HepG2 (cell line): ENCODE measurements at regions not wholly inside any gene's neighbourhood (a gene's known extent, or its start where the extent isn't known, plus 50 kb on each side); places are given as distances from the start of the nearest gene placed in this dataset.
A peak's percentile ranks its signal among the peaks of the same experiment; 100 is the strongest.

Experiments used
- FOXJ3 ChIP-seq: sonication (generic); formaldehyde crosslinking; IDR thresholded peaks from 2 replicates; pipeline ENCODE4 v1.4.0; 2020; ENCODE audit warnings: missing genetic modification reagents, mild to moderate bottlenecking, borderline replicate concordance
- GATAD1 ChIP-seq: IDR thresholded peaks from 2 replicates; pipeline ENCODE4 v1.6.1; 2016; ENCODE audit warnings: missing genetic modification reagents, missing compliant biosample characterization
- NFE2 ChIP-seq: sonication (generic); formaldehyde crosslinking; IDR thresholded peaks from 2 replicates; pipeline ENCODE4 v1.4.0; 2020; ENCODE audit warnings: missing genetic modification reagents
- PHF5A ChIP-seq: IDR thresholded peaks from one replicate; pipeline ENCODE4 v1.6.1; 2018; ENCODE audit warnings: low read depth, missing genetic modification reagents; ENCODE audit not compliant: unreplicated experiment
- PRPF4 ChIP-seq: fragments of 200-400 bp; formaldehyde crosslinking; IDR thresholded peaks from 2 replicates; pipeline ENCODE4 v1.6.1; 2016; ENCODE audit warnings: low read length, low read depth; ENCODE audit not compliant: poor library complexity, severe bottlenecking
- RAD21 ChIP-seq: fragments of 450-650 bp; formaldehyde crosslinking; IDR thresholded peaks from 2 replicates; pipeline ENCODE4 v1.5.0; 2020; ENCODE audit warnings: mild to moderate bottlenecking
- SAP130 ChIP-seq: IDR thresholded peaks from 2 replicates; pipeline ENCODE4 v1.6.1; 2016; ENCODE audit warnings: low read depth
- SATB2 ChIP-seq: sonication (generic); formaldehyde crosslinking; IDR thresholded peaks from 2 replicates; pipeline ENCODE4 v1.5.0; 2020; ENCODE audit warnings: missing genetic modification reagents
- SIX1 ChIP-seq: sonication (generic); formaldehyde crosslinking; IDR thresholded peaks from 2 replicates; pipeline ENCODE4 v1.4.0; 2020; ENCODE audit warnings: missing genetic modification reagents, borderline replicate concordance
- SP5 ChIP-seq: IDR thresholded peaks from 2 replicates; pipeline ENCODE4 v1.6.1; 2016; ENCODE audit warnings: low read depth, borderline replicate concordance
- YEATS2 ChIP-seq: sonication (generic); formaldehyde crosslinking; IDR thresholded peaks from 2 replicates; pipeline ENCODE4 v1.4.0; 2020; ENCODE audit warnings: missing genetic modification reagents, borderline replicate concordance
- ZNF547 ChIP-seq: sonication (generic); formaldehyde crosslinking; IDR thresholded peaks from 2 replicates; pipeline ENCODE4 v1.5.1; 2020; ENCODE audit warnings: mild to moderate bottlenecking, missing genetic modification reagents
- ZNF749 ChIP-seq: sonication (generic); formaldehyde crosslinking; IDR thresholded peaks from 2 replicates; pipeline ENCODE4 v1.8.0; 2022; ENCODE audit warnings: mild to moderate bottlenecking, missing genetic modification reagents, moderate library complexity, borderline replicate concordance
- TF ChIP-seq, protein P1 (sequence below): sonication (generic); formaldehyde crosslinking; IDR thresholded peaks from 2 replicates; pipeline ENCODE4 v1.9.0; 2021; ENCODE audit warnings: missing genetic modification reagents, borderline replicate concordance
- TF ChIP-seq, protein P2 (sequence below): sonication (generic); formaldehyde crosslinking; conservative IDR thresholded peaks from 2 replicates; pipeline ENCODE4 v1.5.0; 2020; ENCODE audit warnings: missing genetic modification reagents
- TF ChIP-seq, protein P3 (sequence below): sonication (generic); formaldehyde crosslinking; IDR thresholded peaks from 2 replicates; pipeline ENCODE4 v1.4.0; 2020; ENCODE audit warnings: missing genetic modification reagents, borderline replicate concordance
- TF ChIP-seq, protein P4 (sequence below): sonication (generic); formaldehyde crosslinking; IDR thresholded peaks from 2 replicates; pipeline ENCODE4 v1.5.0; 2020; ENCODE audit warnings: mild to moderate bottlenecking, missing genetic modification reagents, borderline replicate concordance

DNA sequence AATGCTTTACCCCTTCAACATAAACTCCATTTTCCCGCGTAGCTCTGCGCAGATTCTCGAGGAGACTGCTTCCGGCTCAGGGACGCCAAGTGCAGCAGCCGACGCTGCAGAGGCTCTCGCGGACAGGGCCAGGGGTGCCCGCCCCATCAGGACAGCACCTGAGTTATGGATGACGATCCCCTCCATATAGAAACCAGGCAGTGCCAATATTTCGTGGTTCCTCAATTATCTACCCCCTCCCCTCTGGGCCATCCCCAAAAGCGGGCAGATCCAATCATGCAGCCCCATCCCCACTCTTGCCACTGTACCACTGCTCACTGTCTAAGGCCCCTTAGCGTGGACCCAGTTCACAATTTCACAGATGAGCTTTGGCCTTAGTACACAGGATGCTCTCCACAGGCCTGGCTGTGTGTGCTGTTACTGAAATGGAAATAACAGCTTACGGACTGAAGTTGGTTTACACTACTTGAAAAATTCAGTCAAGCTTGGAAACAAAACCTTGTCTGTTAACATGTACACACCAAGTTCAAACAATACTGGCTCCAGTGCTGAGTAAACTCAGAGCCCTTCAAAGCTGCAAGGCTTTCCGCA, 74.5 kb downstream of the DACT2 start (continued):
- TF ChIP-seq PRPF4 (no peak), YEATS2 (CRISPR knock-in tag) (peak; percentile 37; the same call in 1 of the 2 replicates), SAP130 (CRISPR knock-in tag) (peak; percentile 82), SIX1 (CRISPR knock-in tag) (peak; percentile 72; the same call in 1 of the 2 replicates), NFE2 (CRISPR knock-in tag) (no peak), GATAD1 (peak; percentile 62; the same call in 1 of the 2 replicates), RAD21 (CRISPR knock-in tag) (0 out of 2 replicates have a peak, but pooled peaks have one; percentile 18), FOXJ3 (peak; percentile 86), SP5 (CRISPR knock-in tag) (peak; percentile 59; the same call in 1 of the 2 replicates), ZNF749 (CRISPR knock-in tag) (no peak), SATB2 (CRISPR knock-in tag) (no peak), PHF5A (CRISPR knock-in tag) (peak; percentile 47), ZNF547 (CRISPR knock-in tag) (no peak)
- TF ChIP-seq, protein P1, sequence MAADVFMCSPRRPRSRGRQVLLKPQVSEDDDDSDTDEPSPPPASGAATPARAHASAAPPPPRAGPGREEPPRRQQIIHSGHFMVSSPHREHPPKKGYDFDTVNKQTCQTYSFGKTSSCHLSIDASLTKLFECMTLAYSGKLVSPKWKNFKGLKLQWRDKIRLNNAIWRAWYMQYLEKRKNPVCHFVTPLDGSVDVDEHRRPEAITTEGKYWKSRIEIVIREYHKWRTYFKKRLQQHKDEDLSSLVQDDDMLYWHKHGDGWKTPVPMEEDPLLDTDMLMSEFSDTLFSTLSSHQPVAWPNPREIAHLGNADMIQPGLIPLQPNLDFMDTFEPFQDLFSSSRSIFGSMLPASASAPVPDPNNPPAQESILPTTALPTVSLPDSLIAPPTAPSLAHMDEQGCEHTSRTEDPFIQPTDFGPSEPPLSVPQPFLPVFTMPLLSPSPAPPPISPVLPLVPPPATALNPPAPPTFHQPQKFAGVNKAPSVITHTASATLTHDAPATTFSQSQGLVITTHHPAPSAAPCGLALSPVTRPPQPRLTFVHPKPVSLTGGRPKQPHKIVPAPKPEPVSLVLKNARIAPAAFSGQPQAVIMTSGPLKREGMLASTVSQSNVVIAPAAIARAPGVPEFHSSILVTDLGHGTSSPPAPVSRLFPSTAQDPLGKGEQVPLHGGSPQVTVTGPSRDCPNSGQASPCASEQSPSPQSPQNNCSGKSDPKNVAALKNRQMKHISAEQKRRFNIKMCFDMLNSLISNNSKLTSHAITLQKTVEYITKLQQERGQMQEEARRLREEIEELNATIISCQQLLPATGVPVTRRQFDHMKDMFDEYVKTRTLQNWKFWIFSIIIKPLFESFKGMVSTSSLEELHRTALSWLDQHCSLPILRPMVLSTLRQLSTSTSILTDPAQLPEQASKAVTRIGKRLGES (CRISPR knock-in tag) = no peak
- TF ChIP-seq, protein P2, sequence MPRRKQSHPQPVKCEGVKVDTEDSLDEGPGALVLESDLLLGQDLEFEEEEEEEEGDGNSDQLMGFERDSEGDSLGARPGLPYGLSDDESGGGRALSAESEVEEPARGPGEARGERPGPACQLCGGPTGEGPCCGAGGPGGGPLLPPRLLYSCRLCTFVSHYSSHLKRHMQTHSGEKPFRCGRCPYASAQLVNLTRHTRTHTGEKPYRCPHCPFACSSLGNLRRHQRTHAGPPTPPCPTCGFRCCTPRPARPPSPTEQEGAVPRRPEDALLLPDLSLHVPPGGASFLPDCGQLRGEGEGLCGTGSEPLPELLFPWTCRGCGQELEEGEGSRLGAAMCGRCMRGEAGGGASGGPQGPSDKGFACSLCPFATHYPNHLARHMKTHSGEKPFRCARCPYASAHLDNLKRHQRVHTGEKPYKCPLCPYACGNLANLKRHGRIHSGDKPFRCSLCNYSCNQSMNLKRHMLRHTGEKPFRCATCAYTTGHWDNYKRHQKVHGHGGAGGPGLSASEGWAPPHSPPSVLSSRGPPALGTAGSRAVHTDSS (CRISPR knock-in tag) = 0 out of 2 replicates have a peak, but pooled peaks have one; percentile 71
- TF ChIP-seq, protein P3, sequence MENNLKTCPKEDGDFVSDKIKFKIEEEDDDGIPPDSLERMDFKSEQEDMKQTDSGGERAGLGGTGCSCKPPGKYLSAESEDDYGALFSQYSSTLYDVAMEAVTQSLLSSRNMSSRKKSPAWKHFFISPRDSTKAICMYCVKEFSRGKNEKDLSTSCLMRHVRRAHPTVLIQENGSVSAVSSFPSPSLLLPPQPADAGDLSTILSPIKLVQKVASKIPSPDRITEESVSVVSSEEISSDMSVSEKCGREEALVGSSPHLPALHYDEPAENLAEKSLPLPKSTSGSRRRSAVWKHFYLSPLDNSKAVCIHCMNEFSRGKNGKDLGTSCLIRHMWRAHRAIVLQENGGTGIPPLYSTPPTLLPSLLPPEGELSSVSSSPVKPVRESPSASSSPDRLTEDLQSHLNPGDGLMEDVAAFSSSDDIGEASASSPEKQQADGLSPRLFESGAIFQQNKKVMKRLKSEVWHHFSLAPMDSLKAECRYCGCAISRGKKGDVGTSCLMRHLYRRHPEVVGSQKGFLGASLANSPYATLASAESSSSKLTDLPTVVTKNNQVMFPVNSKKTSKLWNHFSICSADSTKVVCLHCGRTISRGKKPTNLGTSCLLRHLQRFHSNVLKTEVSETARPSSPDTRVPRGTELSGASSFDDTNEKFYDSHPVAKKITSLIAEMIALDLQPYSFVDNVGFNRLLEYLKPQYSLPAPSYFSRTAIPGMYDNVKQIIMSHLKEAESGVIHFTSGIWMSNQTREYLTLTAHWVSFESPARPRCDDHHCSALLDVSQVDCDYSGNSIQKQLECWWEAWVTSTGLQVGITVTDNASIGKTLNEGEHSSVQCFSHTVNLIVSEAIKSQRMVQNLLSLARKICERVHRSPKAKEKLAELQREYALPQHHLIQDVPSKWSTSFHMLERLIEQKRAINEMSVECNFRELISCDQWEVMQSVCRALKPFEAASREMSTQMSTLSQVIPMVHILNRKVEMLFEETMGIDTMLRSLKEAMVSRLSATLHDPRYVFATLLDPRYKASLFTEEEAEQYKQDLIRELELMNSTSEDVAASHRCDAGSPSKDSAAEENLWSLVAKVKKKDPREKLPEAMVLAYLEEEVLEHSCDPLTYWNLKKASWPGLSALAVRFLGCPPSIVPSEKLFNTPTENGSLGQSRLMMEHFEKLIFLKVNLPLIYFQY (CRISPR knock-in tag) = peak; percentile 26; the same call in 1 of the 2 replicates
- TF ChIP-seq, protein P4, sequence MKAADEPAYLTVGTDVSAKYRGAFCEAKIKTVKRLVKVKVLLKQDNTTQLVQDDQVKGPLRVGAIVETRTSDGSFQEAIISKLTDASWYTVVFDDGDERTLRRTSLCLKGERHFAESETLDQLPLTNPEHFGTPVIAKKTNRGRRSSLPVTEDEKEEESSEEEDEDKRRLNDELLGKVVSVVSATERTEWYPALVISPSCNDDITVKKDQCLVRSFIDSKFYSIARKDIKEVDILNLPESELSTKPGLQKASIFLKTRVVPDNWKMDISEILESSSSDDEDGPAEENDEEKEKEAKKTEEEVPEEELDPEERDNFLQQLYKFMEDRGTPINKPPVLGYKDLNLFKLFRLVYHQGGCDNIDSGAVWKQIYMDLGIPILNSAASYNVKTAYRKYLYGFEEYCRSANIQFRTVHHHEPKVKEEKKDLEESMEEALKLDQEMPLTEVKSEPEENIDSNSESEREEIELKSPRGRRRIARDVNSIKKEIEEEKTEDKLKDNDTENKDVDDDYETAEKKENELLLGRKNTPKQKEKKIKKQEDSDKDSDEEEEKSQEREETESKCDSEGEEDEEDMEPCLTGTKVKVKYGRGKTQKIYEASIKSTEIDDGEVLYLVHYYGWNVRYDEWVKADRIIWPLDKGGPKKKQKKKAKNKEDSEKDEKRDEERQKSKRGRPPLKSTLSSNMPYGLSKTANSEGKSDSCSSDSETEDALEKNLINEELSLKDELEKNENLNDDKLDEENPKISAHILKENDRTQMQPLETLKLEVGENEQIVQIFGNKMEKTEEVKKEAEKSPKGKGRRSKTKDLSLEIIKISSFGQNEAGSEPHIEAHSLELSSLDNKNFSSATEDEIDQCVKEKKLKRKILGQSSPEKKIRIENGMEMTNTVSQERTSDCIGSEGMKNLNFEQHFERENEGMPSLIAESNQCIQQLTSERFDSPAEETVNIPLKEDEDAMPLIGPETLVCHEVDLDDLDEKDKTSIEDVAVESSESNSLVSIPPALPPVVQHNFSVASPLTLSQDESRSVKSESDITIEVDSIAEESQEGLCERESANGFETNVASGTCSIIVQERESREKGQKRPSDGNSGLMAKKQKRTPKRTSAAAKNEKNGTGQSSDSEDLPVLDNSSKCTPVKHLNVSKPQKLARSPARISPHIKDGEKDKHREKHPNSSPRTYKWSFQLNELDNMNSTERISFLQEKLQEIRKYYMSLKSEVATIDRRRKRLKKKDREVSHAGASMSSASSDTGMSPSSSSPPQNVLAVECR (CRISPR knock-in tag) = no peak; the same call in 1 of the 2 replicates
